Mesodermal cell (in vitro differentiated cells): ENCODE measurements at regions not wholly inside any gene's neighbourhood (a gene's known extent, or its start where the extent isn't known, plus 50 kb on each side); places are given as distances from the start of the nearest gene placed in this dataset.

Source experiments
- H3K27ac ChIP-seq: 2 replicates; pipeline ENCODE4 v1.7.0; 2013; ENCODE audit warnings: mild to moderate bottlenecking, low read depth, low read length, moderate library complexity; ENCODE audit not compliant: severe bottlenecking
- H3K36me3 ChIP-seq: 2 replicates; pipeline ENCODE4 v1.7.1; 2013; ENCODE audit warnings: mild to moderate bottlenecking, low read length, moderate library complexity; ENCODE audit not compliant: control insufficient read depth, insufficient read depth
- H3K4me1 ChIP-seq: one replicate; pipeline ENCODE4 v1.7.1; 2013; ENCODE audit warnings: mild to moderate bottlenecking, low read length; ENCODE audit not compliant: insufficient read depth, control insufficient read depth, poor library complexity, severe bottlenecking
- H3K4me3 ChIP-seq: 2 replicates; pipeline ENCODE4 v1.7.0; 2013; ENCODE audit warnings: low read length, control low read depth, mild to moderate bottlenecking; ENCODE audit not compliant: insufficient read depth, poor library complexity, severe bottlenecking; ENCODE audit errors: extremely low read depth
- H3K9me3 ChIP-seq: 2 replicates; pipeline ENCODE4 v1.7.1; 2013; ENCODE audit warnings: mild to moderate bottlenecking, low read length, moderate library complexity; ENCODE audit not compliant: control insufficient read depth
- WGBS, 2 experiments: methylation state at CpG; one replicate each; pipeline ENCODE4 v1.1.5; 2013; ENCODE audit warnings: missing lambda C conversion rate in 2 of 2; ENCODE audit not compliant: insufficient coverage in 2 of 2; 5-methylcytosine and 5-hydroxymethylcytosine counted together

- no CpG with 5 or more reads among the region's 1 CpG for WGBS, 2 experiments
- H3K9me3 ChIP-seq, result no peaks in the 10 kb centered on the region
- no peak overlapping the region for H3K27ac ChIP-seq
- H3K4me1 ChIP-seq, result no peaks in the 10 kb centered on the region
- H3K4me3 ChIP-seq, result no peak overlapping the region
- H3K36me3 ChIP-seq, result no peaks in the 10 kb centered on the region
These were observed 73.1 kb upstream of the ANKRD50 start for GRCh38 chr4:124785645-124786044.

- no peaks in the 10 kb centered on the region for H3K9me3 ChIP-seq
- no peaks in the 10 kb centered on the region for H3K4me1 ChIP-seq
- no peak overlapping the region for H3K4me3 ChIP-seq
- H3K27ac ChIP-seq, result no peak overlapping the region
- H3K36me3 ChIP-seq, result no peaks in the 10 kb centered on the region
These were observed 71.3 kb upstream of the ANKRD50 start for GRCh38 chr4:124783847-124784246.

GRCh38 chr4:124777007-124777406 lies 64.5 kb upstream of the ANKRD50 start:
- 100% methylated on average over 1 of the region's 1 CpG; no CpG with 5 or more reads in 1 of the 2 experiments for WGBS, 2 experiments
- H3K4me1 ChIP-seq, result no peaks in the 10 kb centered on the region
- H3K36me3 ChIP-seq, result no peaks in the 10 kb centered on the region
- no peaks in the 10 kb centered on the region for H3K9me3 ChIP-seq
- H3K27ac ChIP-seq, result no peak overlapping the region
- H3K4me3 ChIP-seq, result no peak overlapping the region

- no CpG with 5 or more reads among the region's 2 CpGs for WGBS, 2 experiments
- Histone ChIP-seq H3K4me3 (no peak overlapping the region), H3K4me1 (no peaks in the 10 kb centered on the region), H3K9me3 (no peaks in the 10 kb centered on the region), H3K36me3 (no peaks in the 10 kb centered on the region), H3K27ac (no peak overlapping the region)
These were observed 56.2 kb upstream of the ANKRD50 start for GRCh38 chr4:124768596-124769365.

- WGBS, 2 experiments, result no CpG with 5 or more reads among the region's 1 CpG
- Histone ChIP-seq H3K36me3 (no peaks in the 10 kb centered on the region), H3K27ac (no peak overlapping the region), H3K4me1 (no peaks in the 10 kb centered on the region), H3K4me3 (no peak overlapping the region), H3K9me3 (no peaks in the 10 kb centered on the region)
These were observed 50.4 kb upstream of the ANKRD50 start for GRCh38 chr4:124762956-124763355.
